PC-9 (cell line): ENCODE measurements at regions not wholly inside any gene's neighbourhood (a gene's known extent, or its start where the extent isn't known, plus 50 kb on each side); places are given as distances from the start of the nearest gene placed in this dataset.
A peak's percentile ranks its signal among the peaks of the same experiment; 100 is the strongest.

Experiments used
- BruUV-seq: library from RNA; stranded (reverse); fragments of 400-500 nt; replicated peaks from 2 replicates; lab custom pipeline; 2021; lab: Mats Ljungman, UMichigan
- CTCF ChIA-PET: fragments of 300-600 bp; sonication (Branson Sonifier 250); formaldehyde crosslinking; loops from one replicate; lab custom pipeline; 2022; ENCODE audit warnings: antibody characterized with exemption; lab: Charles Lee
- POLR2A ChIA-PET: fragments of 300-600 bp; sonication (Branson Sonifier 250); formaldehyde crosslinking; loops from one replicate; lab custom pipeline; 2022; ENCODE audit warnings: antibody characterized with exemption; ENCODE audit not compliant: unreplicated experiment; lab: Charles Lee
- DNase-seq, 2 experiments: peaks; one replicate each; pipeline versions ENCODE4 v3.0.0 to v3.0.0-alpha.2; 2015 to 2022; ENCODE audit warnings: mixed read lengths in 1 of 2
- H2AFZ ChIP-seq: fragments of 200-600 bp; sonication (generic); 2 replicates; pipeline ENCODE4 v1.8.1; 2017; ENCODE audit warnings: antibody characterized with exemption
- H3F3A ChIP-seq: fragments of 200-600 bp; sonication (generic); 2 replicates; pipeline ENCODE4 v1.8.1; 2017; ENCODE audit warnings: antibody characterized with exemption, mild to moderate bottlenecking, low read depth; ENCODE audit not compliant: insufficient read depth
- H3K27ac ChIP-seq: fragments of 200-600 bp; sonication (generic); 2 replicates; pipeline ENCODE4 v1.6.1; 2016; ENCODE audit warnings: mixed run types
- H3K27me3 ChIP-seq: fragments of 200-600 bp; sonication (generic); 2 replicates; pipeline ENCODE4 v1.6.1; 2016; ENCODE audit warnings: low read depth, mixed run types; ENCODE audit not compliant: insufficient read depth
- H3K36me3 ChIP-seq: fragments of 200-600 bp; sonication (generic); 2 replicates; pipeline ENCODE4 v1.6.1; 2016; ENCODE audit warnings: low read depth, mixed run types
- H3K4me1 ChIP-seq: fragments of 200-600 bp; sonication (generic); replicated peaks from 2 replicates; pipeline ENCODE4 v1.6.1; 2016; ENCODE audit warnings: mixed run types; ENCODE audit not compliant: insufficient read depth
- H3K4me2 ChIP-seq: fragments of 200-600 bp; sonication (generic); 2 replicates; pipeline ENCODE4 v1.6.1; 2017; ENCODE audit warnings: mixed run types
- H3K4me3 ChIP-seq: fragments of 200-600 bp; sonication (generic); 2 replicates; pipeline ENCODE4 v1.6.1; 2016; ENCODE audit warnings: mixed run types
- H3K79me2 ChIP-seq: fragments of 200-600 bp; sonication (generic); 2 replicates; pipeline ENCODE4 v1.6.1; 2017; ENCODE audit warnings: low read depth, mixed run types
- H3K9me2 ChIP-seq: fragments of 200-600 bp; sonication (generic); 2 replicates; pipeline ENCODE4 v1.8.1; 2017; ENCODE audit warnings: mild to moderate bottlenecking; ENCODE audit not compliant: insufficient read depth
- H3K9me3 ChIP-seq: fragments of 200-600 bp; sonication (generic); 2 replicates; pipeline ENCODE4 v1.8.1; 2016; ENCODE audit warnings: low read depth; ENCODE audit not compliant: insufficient read depth
- H4K20me1 ChIP-seq: fragments of 200-600 bp; sonication (generic); 2 replicates; pipeline ENCODE4 v1.8.1; 2017; ENCODE audit not compliant: insufficient read depth
- CTCF ChIP-seq: fragments of 200-600 bp; sonication (generic); conservative IDR thresholded peaks from 2 replicates; pipeline ENCODE4 v1.6.1; 2017; ENCODE audit warnings: mixed run types, antibody characterized with exemption, mild to moderate bottlenecking, moderate library complexity
- EZH2 ChIP-seq: fragments of 200-600 bp; sonication (generic); IDR thresholded peaks from 2 replicates; pipeline ENCODE4 v1.8.0; 2017; ENCODE audit warnings: antibody characterized with exemption, low read depth
- intact Hi-C: fragments of 100-400 bp; cut with micrococcal nuclease; formaldehyde crosslinking; loops from one replicate; pipeline ENCODE4 v1.10.0; 2022; ENCODE audit not compliant: unreplicated experiment

- Histone ChIP-seq H4K20me1 (no peaks in the 10 kb centered on the region), H3K27ac (no peak overlapping the region)
- no TSS peak for BruUV-seq
These were observed 1443.7 kb upstream of the CADM2 start for GRCh38 chr3:83515123-83515522.

GRCh38 chr3:83523470-83524073 lies 1435.2 kb upstream of the CADM2 start:
- no peaks in the 10 kb centered on the region for H3K27me3 ChIP-seq
- TF ChIP-seq CTCF (peak; percentile 75), EZH2 (no peak)
- ChIA-PET POLR2A (no interaction called here), CTCF (no interaction called here)
- no peaks in the 10 kb centered on the region for H3K4me1 ChIP-seq
- peak; percentile 33 to 52 for DNase-seq
- H3K27ac ChIP-seq, result no peak overlapping the region
- H3K9me3 ChIP-seq, result no peaks in the 10 kb centered on the region
- no TSS peak for BruUV-seq
- H3K4me3 ChIP-seq, result no peak overlapping the region
- no peak overlapping the region for H2AFZ ChIP-seq
- no peaks in the 10 kb centered on the region for H4K20me1 ChIP-seq
- no peaks in the 10 kb centered on the region for H3K79me2 ChIP-seq
- intact Hi-C loops, result loop anchor here (5.0 kb wide), 2 partner anchors 881 to 1941 kb away; no protein-coding TSS in a partner anchor
- H3K36me3 ChIP-seq, result no peaks in the 10 kb centered on the region
- no peaks in the 10 kb centered on the region for H3K9me2 ChIP-seq
- no peaks in the 10 kb centered on the region for H3F3A ChIP-seq
- no peak overlapping the region for H3K4me2 ChIP-seq

More at GRCh38 chr3:83515123-83515522, 1443.7 kb upstream of the CADM2 start:
- Histone ChIP-seq H3K79me2 (no peaks in the 10 kb centered on the region), H3K36me3 (no peaks in the 10 kb centered on the region), H3K4me1 (peaks cover 7% of the 10 kb centered on the region; the same call in 1 of the 2 replicates), H3F3A (no peaks in the 10 kb centered on the region), H3K27me3 (no peaks in the 10 kb centered on the region), H3K9me3 (no peaks in the 10 kb centered on the region), H2AFZ (no peak overlapping the region), H3K4me3 (no peak overlapping the region), H3K9me2 (no peaks in the 10 kb centered on the region), H3K4me2 (no peak overlapping the region)
- ChIA-PET CTCF (no interaction called here), POLR2A (no interaction called here)
- TF ChIP-seq EZH2 (no peak), CTCF (no peak)
- intact Hi-C loops, result loop anchor here (10.0 kb wide), 1 partner anchor 1850 kb away; no protein-coding TSS in a partner anchor
- DNase-seq, result no peak

DNA sequence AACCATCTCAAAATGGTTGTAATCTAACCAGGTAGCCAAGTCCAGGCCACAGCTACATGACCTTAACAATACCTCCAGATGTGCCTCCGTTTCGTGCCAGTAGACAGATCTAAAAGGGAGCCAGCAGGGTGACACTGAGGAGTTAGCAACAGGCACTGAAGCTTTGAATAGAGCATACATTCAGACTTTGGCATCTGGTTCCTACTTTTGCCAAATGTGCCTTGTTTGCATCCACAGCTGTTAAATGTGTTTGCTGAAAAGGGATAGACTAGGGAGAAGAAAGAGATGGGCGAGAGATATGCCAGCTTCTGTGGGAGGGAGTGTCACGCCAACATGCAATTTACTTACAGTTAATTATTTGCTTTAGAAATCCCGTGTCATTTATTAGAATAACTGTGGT lies 1433.9 kb upstream of the CADM2 start:
- ChIA-PET POLR2A (no interaction called here), CTCF (no interaction called here)
- no peak overlapping the region for H3K4me2 ChIP-seq
- intact Hi-C loops, result loop anchor here (5.0 kb wide), 2 partner anchors 883 to 1943 kb away; no protein-coding TSS in a partner anchor
- no peak for TF ChIP-seq CTCF
- no peak for TF ChIP-seq EZH2
- no peak for DNase-seq
- H3K79me2 ChIP-seq, result no peaks in the 10 kb centered on the region
- H3K27ac ChIP-seq, result no peak overlapping the region
- H3K27me3 ChIP-seq, result no peaks in the 10 kb centered on the region
- no peaks in the 10 kb centered on the region for H4K20me1 ChIP-seq
- H3K36me3 ChIP-seq, result no peaks in the 10 kb centered on the region
- no peaks in the 10 kb centered on the region for H3K4me1 ChIP-seq
- H3K9me2 ChIP-seq, result no peaks in the 10 kb centered on the region
- H3K9me3 ChIP-seq, result no peaks in the 10 kb centered on the region
- H3F3A ChIP-seq, result no peaks in the 10 kb centered on the region
- no peak overlapping the region for H3K4me3 ChIP-seq
- no TSS peak for BruUV-seq
- H2AFZ ChIP-seq, result no peak overlapping the region
